Stimulated activated CD4-positive, alpha-beta T cell treated with anti-CD3 and anti-CD28 coated beads, Interleukin-12 subunit alpha, Interleukin-12 subunit beta, amount 100 ng/mL, for 24 hours (primary cell): ENCODE measurements at regions not wholly inside any gene's neighbourhood (a gene's known extent, or its start where the extent isn't known, plus 50 kb on each side); places are given as distances from the start of the nearest gene placed in this dataset.

Source experiments
- DNase-seq, 2 experiments: peaks; one replicate each; pipeline ENCODE4 v3.0.0-alpha.2; 2020; ENCODE audit warnings: low read depth in 2 of 2

GRCh38 chr1:38263438-38263837 lies 216.8 kb upstream of the POU3F1 start:
- no peak for DNase-seq

GRCh38 chr1:38261574-38261973 lies 215.0 kb upstream of the POU3F1 start:
- DNase-seq: no peak

- DNase-seq: no peak
These were observed 211.6 kb upstream of the POU3F1 start for GRCh38 chr1:38258085-38258627.

- DNase-seq: no peak
These were observed 210.8 kb upstream of the POU3F1 start for GRCh38 chr1:38257374-38257773.

GRCh38 chr1:38256072-38256471 lies 209.5 kb upstream of the POU3F1 start:
- DNase-seq: no peak

- no peak for DNase-seq
These were observed 206.7 kb upstream of the POU3F1 start for GRCh38 chr1:38253314-38253713.

- DNase-seq: no peak
These were observed 203.8 kb upstream of the POU3F1 start for GRCh38 chr1:38250356-38250755.

- DNase-seq: no peak
These were observed 202.4 kb upstream of the POU3F1 start for GRCh38 chr1:38249001-38249400.

- DNase-seq: no peak
These were observed 200.7 kb upstream of the POU3F1 start for GRCh38 chr1:38246955-38247952.

GRCh38 chr1:38244218-38244845 lies 197.7 kb upstream of the POU3F1 start:
- no peak for DNase-seq

GRCh38 chr1:38243106-38243505 lies 196.5 kb upstream of the POU3F1 start:
- no peak for DNase-seq

GRCh38 chr1:38242506-38242905 lies 195.9 kb upstream of the POU3F1 start:
- no peak for DNase-seq

- DNase-seq: no peak
These were observed 195.2 kb upstream of the POU3F1 start for GRCh38 chr1:38241594-38242334.

- no peak for DNase-seq
These were observed 194.0 kb upstream of the POU3F1 start for GRCh38 chr1:38240618-38241017.

- no peak for DNase-seq
These were observed 192.8 kb upstream of the POU3F1 start for GRCh38 chr1:38239258-38239835.

- DNase-seq: no peak
These were observed 191.7 kb upstream of the POU3F1 start for GRCh38 chr1:38238294-38238693.

GRCh38 chr1:38235705-38236104 lies 189.1 kb upstream of the POU3F1 start:
- DNase-seq: no peak

- no peak for DNase-seq
These were observed 185.3 kb upstream of the POU3F1 start for GRCh38 chr1:38231941-38232340.

- no peak for DNase-seq
These were observed 182.1 kb upstream of the POU3F1 start for GRCh38 chr1:38228718-38229117.

GRCh38 chr1:38225745-38226144 lies 179.2 kb upstream of the POU3F1 start:
- DNase-seq: no peak

GRCh38 chr1:38223391-38223790 lies 176.8 kb upstream of the POU3F1 start:
- no peak for DNase-seq

- DNase-seq: no peak
These were observed 176.3 kb upstream of the POU3F1 start for GRCh38 chr1:38222891-38223290.
